CD14-positive monocyte (primary cell): ENCODE measurements at regions not wholly inside any gene's neighbourhood (a gene's known extent, or its start where the extent isn't known, plus 50 kb on each side); places are given as distances from the start of the nearest gene placed in this dataset.

Experiments used
- DNase-seq, 3 donors: peaks; one replicate each; pipeline ENCODE4 v3.0.0-alpha.2; 2011 to 2022
- H2AFZ ChIP-seq: 2 replicates; pipeline ENCODE4 v1.6.0; 2012; ENCODE audit warnings: mild to moderate bottlenecking, low read depth, low read length, inconsistent platforms; ENCODE audit not compliant: insufficient read depth, poor library complexity, severe bottlenecking
- H3K27ac ChIP-seq, 2 donors: 1 replicate in 1 of 2; 2 replicates in 1 of 2; pipeline ENCODE4 v1.5.1; 2012 to 2013; ENCODE audit warnings: low read length in 2 of 2, control low read depth in 1 of 2, inconsistent platforms in 1 of 2, low read depth in 1 of 2, mild to moderate bottlenecking in 1 of 2
- H3K27me3 ChIP-seq, 2 donors: one replicate each; pipeline versions ENCODE4 v1.6.0 to v1.6.1; 2011 to 2013; ENCODE audit warnings: low read length in 2 of 2; ENCODE audit not compliant: control insufficient read depth in 2 of 2, insufficient read depth in 2 of 2
- H3K36me3 ChIP-seq, 2 donors: replicated peaks in 1 of 2; 1 replicate in 1 of 2; 2 replicates in 1 of 2; pipeline versions ENCODE4 v1.5.1 to v1.6.1; 2012 to 2013; ENCODE audit warnings: low read length in 2 of 2, control low read depth in 1 of 2, inconsistent platforms in 1 of 2, mild to moderate bottlenecking in 1 of 2; ENCODE audit not compliant: insufficient read depth in 2 of 2, control insufficient read depth in 1 of 2
- H3K4me1 ChIP-seq, 2 donors: 1 replicate in 1 of 2; 2 replicates in 1 of 2; pipeline versions ENCODE4 v1.5.1 to v1.6.1; 2012 to 2013; ENCODE audit warnings: low read length in 2 of 2, control low read depth in 1 of 2, inconsistent platforms in 1 of 2, mild to moderate bottlenecking in 1 of 2, moderate library complexity in 1 of 2; ENCODE audit not compliant: insufficient read depth in 2 of 2, control insufficient read depth in 1 of 2
- H3K4me2 ChIP-seq: replicated peaks from 2 replicates; pipeline ENCODE3; 2012; ENCODE audit warnings: low read length, moderate library complexity, mild to moderate bottlenecking; ENCODE audit not compliant: poor library complexity, severe bottlenecking; ENCODE audit errors: extremely low read depth
- H3K4me3 ChIP-seq, 3 experiments: fragments of 200-600 bp in 1 of 3; sonication (generic) in 1 of 3; replicated peaks in 1 of 3; 1 replicate in 2 of 3; 2 replicates in 1 of 3; pipeline ENCODE4 v1.5.1; 2011 to 2013; ENCODE audit warnings: low read length in 3 of 3, mild to moderate bottlenecking in 3 of 3, control low read depth in 2 of 3, low read depth in 2 of 3, inconsistent platforms in 1 of 3, moderate library complexity in 1 of 3
- H3K79me2 ChIP-seq: 2 replicates; pipeline ENCODE4 v1.6.0; 2012; ENCODE audit warnings: mild to moderate bottlenecking, control low read depth, inconsistent platforms, low read length, moderate library complexity; ENCODE audit not compliant: insufficient read depth
- H3K9ac ChIP-seq: 2 replicates; pipeline ENCODE4 v1.6.0; 2017; ENCODE audit warnings: low read length, mild to moderate bottlenecking; ENCODE audit not compliant: insufficient read depth, poor library complexity, severe bottlenecking
- H3K9me3 ChIP-seq, 2 donors: replicated peaks in 1 of 2; 1 replicate in 1 of 2; 2 replicates in 1 of 2; pipeline versions ENCODE4 v1.5.1 to v1.6.1; 2012 to 2013; ENCODE audit warnings: low read length in 2 of 2, control low read depth in 1 of 2; ENCODE audit not compliant: control insufficient read depth in 1 of 2, insufficient read depth in 1 of 2
- H4K20me1 ChIP-seq: 2 replicates; pipeline ENCODE4 v1.6.0; 2012; ENCODE audit warnings: mild to moderate bottlenecking, low read length, control low read depth, moderate library complexity; ENCODE audit not compliant: insufficient read depth
- H3K27ac Mint-ChIP-seq, 7 donors: one replicate each; pipeline ENCODE4 v1.8.0; 2020; ENCODE audit warnings: mild to moderate bottlenecking in 7 of 7, mixed read lengths in 7 of 7, moderate library complexity in 6 of 7, inconsistent platforms in 2 of 7
- H3K27me3 Mint-ChIP-seq, 3 donors: one replicate each; pipeline ENCODE4 v1.8.0; 2021 to 2022; ENCODE audit warnings: low read depth in 3 of 3, mild to moderate bottlenecking in 3 of 3, mixed read lengths in 3 of 3, moderate library complexity in 3 of 3, inconsistent platforms in 1 of 3
- H3K36me3 Mint-ChIP-seq, 2 donors: one replicate each; pipeline ENCODE4 v1.8.0; 2020; ENCODE audit warnings: mixed read lengths in 2 of 2, inconsistent platforms in 1 of 2, mild to moderate bottlenecking in 1 of 2
- H3K4me1 Mint-ChIP-seq: one replicate; pipeline ENCODE4 v1.8.0; 2020; ENCODE audit warnings: mild to moderate bottlenecking, mixed read lengths
- H3K4me3 Mint-ChIP-seq, 2 donors: one replicate each; pipeline ENCODE4 v1.8.0; 2020; ENCODE audit warnings: mild to moderate bottlenecking in 2 of 2, mixed read lengths in 2 of 2, moderate library complexity in 1 of 2
- H3K9me3 Mint-ChIP-seq, 7 donors: one replicate each; pipeline ENCODE4 v1.8.0; 2020 to 2022; ENCODE audit warnings: mixed read lengths in 7 of 7, mild to moderate bottlenecking in 6 of 7, moderate library complexity in 6 of 7, inconsistent platforms in 2 of 7
- CTCF ChIP-seq: fragments of 200-600 bp; IDR thresholded peaks from one replicate; pipeline ENCODE4 v1.8.0; 2022; ENCODE audit warnings: antibody characterized with exemption, mild to moderate bottlenecking
- WGBS: methylation state at CpG from one replicate; pipeline ENCODE4 v1.1.5; 2013; ENCODE audit warnings: missing lambda C conversion rate; ENCODE audit not compliant: insufficient coverage; 5-methylcytosine and 5-hydroxymethylcytosine counted together
- intact Hi-C, 2 donors: fragments of 100-400 bp; cut with micrococcal nuclease; formaldehyde crosslinking; loops; one replicate each; pipeline versions ENCODE4 v1.15.0 to v1.15.1; 2023

GRCh38 chr18:34092796-34093195 lies 131.9 kb downstream of the NOL4 start:
- no peak overlapping the region for H3K9ac ChIP-seq
- intact Hi-C loops = no loop called here
- H3K27me3 ChIP-seq = no peaks in the 10 kb centered on the region
- no peak for TF ChIP-seq CTCF
- H3K79me2 ChIP-seq = no peaks in the 10 kb centered on the region
- H4K20me1 ChIP-seq = no peaks in the 10 kb centered on the region
- no peaks in the 10 kb centered on the region for H3K9me3 ChIP-seq
- no peaks in the 10 kb centered on the region for H3K36me3 ChIP-seq
- no peak overlapping the region for H3K27ac ChIP-seq
- no peaks in the 10 kb centered on the region for H3K4me1 Mint-ChIP-seq
- no peak overlapping the region for H3K27ac Mint-ChIP-seq
- no CpG with 5 or more reads among the region's 1 CpG for WGBS
- no peak overlapping the region for H3K4me2 ChIP-seq
- peaks cover 0 to 2% (median 0%) of the 10 kb centered on the region in 3 donors for H3K27me3 Mint-ChIP-seq
- no peak for DNase-seq
- H2AFZ ChIP-seq = no peak overlapping the region
- peaks cover 0 to 3% (median 0%) of the 10 kb centered on the region in 7 donors for H3K9me3 Mint-ChIP-seq
- no peaks in the 10 kb centered on the region for H3K4me1 ChIP-seq
- H3K36me3 Mint-ChIP-seq = no peaks in the 10 kb centered on the region
- no peak overlapping the region for H3K4me3 ChIP-seq
- no peak overlapping the region for H3K4me3 Mint-ChIP-seq

- Histone ChIP-seq H3K9me3 (peaks cover 0 to 4% of the 10 kb centered on the region in 2 donors), H4K20me1 (no peaks in the 10 kb centered on the region), H3K9ac (no peak overlapping the region), H2AFZ (no peak overlapping the region), H3K27me3 (no peaks in the 10 kb centered on the region), H3K4me2 (no peak overlapping the region), H3K4me3 (no peak overlapping the region), H3K4me1 (no peaks in the 10 kb centered on the region), H3K79me2 (no peaks in the 10 kb centered on the region), H3K27ac (no peak overlapping the region), H3K36me3 (no peaks in the 10 kb centered on the region)
- intact Hi-C loops = no loop called here
- H3K4me3 Mint-ChIP-seq = no peak overlapping the region
- DNase-seq = no peak
- no peak for TF ChIP-seq CTCF
- no CpG with 5 or more reads among the region's 1 CpG for WGBS
- no peaks in the 10 kb centered on the region for H3K4me1 Mint-ChIP-seq
- no peaks in the 10 kb centered on the region for H3K27me3 Mint-ChIP-seq
- H3K27ac Mint-ChIP-seq = no peak overlapping the region
- peaks cover 0 to 4% (median 0%) of the 10 kb centered on the region in 7 donors for H3K9me3 Mint-ChIP-seq
- no peaks in the 10 kb centered on the region for H3K36me3 Mint-ChIP-seq
Observed at GRCh38 chr18:34086370-34086769, 138.3 kb downstream of the NOL4 start.
